ENCODE measurements at regions not wholly inside any gene's neighbourhood (a gene's known extent, or its start where the extent isn't known, plus 50 kb on each side); places are given as distances from the start of the nearest gene placed in this dataset.

DNA sequence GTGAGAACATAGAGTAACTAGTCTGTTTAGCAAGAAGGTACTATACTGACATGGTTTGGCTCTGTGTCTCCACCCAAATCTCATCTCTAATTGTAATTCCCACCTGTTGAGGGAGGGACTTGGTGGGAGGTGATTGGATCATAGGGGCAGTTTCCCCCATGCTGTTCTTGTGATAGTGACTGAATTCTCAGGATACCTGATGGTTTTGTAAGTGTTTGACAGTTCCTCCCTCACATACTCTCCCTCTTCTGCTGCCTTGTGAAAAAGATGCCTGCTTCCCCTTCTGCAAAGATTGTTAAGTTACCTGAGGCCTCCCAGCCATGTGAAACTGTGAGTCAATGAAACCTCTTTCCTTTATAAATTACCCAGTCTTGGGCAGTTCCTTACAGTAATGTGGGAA is 240.4 kb upstream of the ST8SIA4 start:
- Histone ChIP-seq H4K20me1 (ENCODE audit: low read depth, low read length) (no peaks in the 10 kb centered on the region), H3F3A (ENCODE audit: insufficient read depth) (no peaks in the 10 kb centered on the region), H3K27ac (ENCODE audit: low read depth, low read length) (no peak overlapping the region), H3K4me3 (ENCODE audit: insufficient read depth, low read length, poor library complexity, severe bottlenecking) (no peak overlapping the region), H3K4me2 (ENCODE audit: low read depth, low read length, poor library complexity, severe bottlenecking) (no peak overlapping the region), H2AFZ (ENCODE audit: low read depth, low read length, severe bottlenecking) (no peak overlapping the region), H3K79me2 (ENCODE audit: insufficient read depth, low read length) (no peaks in the 10 kb centered on the region), H3K27me3 (ENCODE audit: low read length) (no peaks in the 10 kb centered on the region), H3K9ac (ENCODE audit: low read length) (no peak overlapping the region), H3K9me3 (ENCODE audit: insufficient read depth, low read length) (no peaks in the 10 kb centered on the region), H3K36me3 (ENCODE audit: low read length) (no peaks in the 10 kb centered on the region), H3K9me2 (replicated peaks; ENCODE audit: insufficient read depth, low read length) (no peaks in the 10 kb centered on the region)
- TF ChIP-seq EZH2phosphoT487 (conservative IDR thresholded peaks at IDR 0.05; ENCODE audit: low read length), result no peak
- TF ChIP-seq, protein P1, sequence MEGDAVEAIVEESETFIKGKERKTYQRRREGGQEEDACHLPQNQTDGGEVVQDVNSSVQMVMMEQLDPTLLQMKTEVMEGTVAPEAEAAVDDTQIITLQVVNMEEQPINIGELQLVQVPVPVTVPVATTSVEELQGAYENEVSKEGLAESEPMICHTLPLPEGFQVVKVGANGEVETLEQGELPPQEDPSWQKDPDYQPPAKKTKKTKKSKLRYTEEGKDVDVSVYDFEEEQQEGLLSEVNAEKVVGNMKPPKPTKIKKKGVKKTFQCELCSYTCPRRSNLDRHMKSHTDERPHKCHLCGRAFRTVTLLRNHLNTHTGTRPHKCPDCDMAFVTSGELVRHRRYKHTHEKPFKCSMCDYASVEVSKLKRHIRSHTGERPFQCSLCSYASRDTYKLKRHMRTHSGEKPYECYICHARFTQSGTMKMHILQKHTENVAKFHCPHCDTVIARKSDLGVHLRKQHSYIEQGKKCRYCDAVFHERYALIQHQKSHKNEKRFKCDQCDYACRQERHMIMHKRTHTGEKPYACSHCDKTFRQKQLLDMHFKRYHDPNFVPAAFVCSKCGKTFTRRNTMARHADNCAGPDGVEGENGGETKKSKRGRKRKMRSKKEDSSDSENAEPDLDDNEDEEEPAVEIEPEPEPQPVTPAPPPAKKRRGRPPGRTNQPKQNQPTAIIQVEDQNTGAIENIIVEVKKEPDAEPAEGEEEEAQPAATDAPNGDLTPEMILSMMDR (IDR thresholded peaks at IDR 0.05; ENCODE audit: insufficient read depth, low read length, poor library complexity, severe bottlenecking), result no peak

DNA sequence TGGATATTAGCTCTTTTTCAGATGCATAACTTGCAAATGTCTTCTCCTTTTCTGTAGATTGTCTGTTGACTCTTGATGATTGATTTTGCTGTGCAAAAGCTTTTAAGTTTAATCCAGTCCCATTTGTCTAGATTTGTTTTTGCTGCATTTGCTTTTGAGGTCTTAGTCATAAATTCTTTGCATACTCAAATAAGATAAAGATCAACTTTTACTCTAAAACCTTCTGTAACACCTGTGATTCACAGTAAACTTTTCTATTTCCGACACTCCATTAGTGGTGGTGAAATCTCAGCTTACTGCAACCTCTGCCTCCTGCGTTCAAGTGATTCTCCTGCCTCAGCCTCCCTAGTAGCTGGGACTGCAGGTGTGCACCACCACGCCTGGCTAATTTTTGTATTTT is 239.0 kb upstream of the ST8SIA4 start:
- Histone ChIP-seq H2AFZ (ENCODE audit: low read depth, low read length, severe bottlenecking) (no peak overlapping the region), H3K36me3 (ENCODE audit: low read length) (no peaks in the 10 kb centered on the region), H3K4me3 (ENCODE audit: insufficient read depth, low read length, poor library complexity, severe bottlenecking) (no peak overlapping the region), H3K27me3 (ENCODE audit: low read length) (no peaks in the 10 kb centered on the region), H3K9me2 (replicated peaks; ENCODE audit: insufficient read depth, low read length) (no peaks in the 10 kb centered on the region), H4K20me1 (ENCODE audit: low read depth, low read length) (no peaks in the 10 kb centered on the region), H3K79me2 (ENCODE audit: insufficient read depth, low read length) (no peaks in the 10 kb centered on the region), H3K9me3 (ENCODE audit: insufficient read depth, low read length) (no peaks in the 10 kb centered on the region), H3K9ac (ENCODE audit: low read length) (no peak overlapping the region), H3K27ac (ENCODE audit: low read depth, low read length) (no peak overlapping the region), H3K4me2 (ENCODE audit: low read depth, low read length, poor library complexity, severe bottlenecking) (no peak overlapping the region), H3F3A (ENCODE audit: insufficient read depth) (no peaks in the 10 kb centered on the region)
- no peak for TF ChIP-seq EZH2phosphoT487 (conservative IDR thresholded peaks at IDR 0.05; ENCODE audit: low read length)
- TF ChIP-seq, protein P1 (IDR thresholded peaks at IDR 0.05; ENCODE audit: insufficient read depth, low read length, poor library complexity, severe bottlenecking), result no peak

DNA sequence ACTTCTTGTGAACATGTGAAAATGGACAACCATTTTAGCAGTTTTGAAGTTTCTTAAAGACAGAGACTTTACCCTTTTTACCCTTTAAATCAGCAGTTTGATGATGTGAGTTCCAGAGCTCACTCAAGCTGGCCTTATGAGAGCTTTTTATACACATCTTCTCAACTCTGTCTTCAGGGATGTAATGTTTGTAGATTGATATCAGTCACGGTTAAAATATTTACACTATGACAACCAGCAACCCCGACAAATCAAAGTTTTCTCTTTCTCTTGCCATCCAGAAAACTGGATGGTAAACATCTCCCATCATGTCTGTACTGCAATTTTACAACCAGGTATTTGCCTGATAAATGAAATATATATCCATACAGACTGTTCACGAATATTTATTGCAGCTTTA is 233.4 kb upstream of the ST8SIA4 start:
- no peaks in the 10 kb centered on the region for H3F3A ChIP-seq (ENCODE audit: insufficient read depth)
- H3K36me3 ChIP-seq (ENCODE audit: low read length), result no peaks in the 10 kb centered on the region
- no peak overlapping the region for H3K4me3 ChIP-seq (ENCODE audit: insufficient read depth, low read length, poor library complexity, severe bottlenecking)
- H3K9me2 ChIP-seq (replicated peaks; ENCODE audit: insufficient read depth, low read length), result no peaks in the 10 kb centered on the region
- H3K27ac ChIP-seq (ENCODE audit: low read depth, low read length), result no peak overlapping the region
- H3K79me2 ChIP-seq (ENCODE audit: insufficient read depth, low read length), result no peaks in the 10 kb centered on the region
- no peaks in the 10 kb centered on the region for H3K27me3 ChIP-seq (ENCODE audit: low read length)
- H3K4me2 ChIP-seq (ENCODE audit: low read depth, low read length, poor library complexity, severe bottlenecking), result no peak overlapping the region
- H3K9me3 ChIP-seq (ENCODE audit: insufficient read depth, low read length), result no peaks in the 10 kb centered on the region
- no peaks in the 10 kb centered on the region for H4K20me1 ChIP-seq (ENCODE audit: low read depth, low read length)
- no peak overlapping the region for H3K9ac ChIP-seq (ENCODE audit: low read length)
- H2AFZ ChIP-seq (ENCODE audit: low read depth, low read length, severe bottlenecking), result no peak overlapping the region
- no peak for TF ChIP-seq EZH2phosphoT487 (conservative IDR thresholded peaks at IDR 0.05; ENCODE audit: low read length)
- TF ChIP-seq, protein P1 (IDR thresholded peaks at IDR 0.05; ENCODE audit: insufficient read depth, low read length, poor library complexity, severe bottlenecking), result no peak

Data from SU-DHL-6 (cell line).